Stimulated activated CD8-positive, alpha-beta memory T cell treated with anti-CD3 and anti-CD28 coated beads, Interleukin-12 subunit alpha, Interleukin-12 subunit beta, amount 100 ng/mL, for 1 hour (primary cell): ENCODE measurements at regions not wholly inside any gene's neighbourhood (a gene's known extent, or its start where the extent isn't known, plus 50 kb on each side); places are given as distances from the start of the nearest gene placed in this dataset.

Experiments
- DNase-seq: peaks from one replicate; pipeline ENCODE4 v3.0.0-alpha.2; 2020; ENCODE audit warnings: low read depth

GRCh38 chr2:146130290-146130689, 1610.4 kb upstream of the ZEB2 start:
- no peak for DNase-seq

- DNase-seq = no peak
Measured at GRCh38 chr2:146129231-146129630, 1609.3 kb upstream of the ZEB2 start.

- no peak for DNase-seq
Measured at GRCh38 chr2:146128216-146128615, 1608.3 kb upstream of the ZEB2 start.

- no peak for DNase-seq
Measured at GRCh38 chr2:146125551-146125950, 1605.6 kb upstream of the ZEB2 start.

- DNase-seq = no peak
Measured at GRCh38 chr2:146124741-146125140, 1604.8 kb upstream of the ZEB2 start.

- no peak for DNase-seq
Measured at GRCh38 chr2:146123714-146124113, 1603.8 kb upstream of the ZEB2 start.

- no peak for DNase-seq
Measured at GRCh38 chr2:146123256-146123655, 1603.3 kb upstream of the ZEB2 start.

- DNase-seq = no peak
Measured at GRCh38 chr2:146119586-146119985, 1599.7 kb upstream of the ZEB2 start.

GRCh38 chr2:146108993-146109392, 1589.1 kb upstream of the ZEB2 start:
- no peak for DNase-seq

GRCh38 chr2:146094185-146094584, 1574.3 kb upstream of the ZEB2 start:
- DNase-seq = no peak

GRCh38 chr2:146081459-146081858, 1561.5 kb upstream of the ZEB2 start:
- no peak for DNase-seq

- no peak for DNase-seq
Measured at GRCh38 chr2:146080925-146081324, 1561.0 kb upstream of the ZEB2 start.

- no peak for DNase-seq
Measured at GRCh38 chr2:146079216-146079615, 1559.3 kb upstream of the ZEB2 start.

- DNase-seq = no peak
Measured at GRCh38 chr2:146077156-146077555, 1557.2 kb upstream of the ZEB2 start.

GRCh38 chr2:146068051-146068450, 1548.1 kb upstream of the ZEB2 start:
- DNase-seq = no peak

- DNase-seq = no peak
Measured at GRCh38 chr2:146048141-146048540, 1528.2 kb upstream of the ZEB2 start.

- no peak for DNase-seq
Measured at GRCh38 chr2:146041274-146041910, 1521.5 kb upstream of the ZEB2 start.

- no peak for DNase-seq
Measured at GRCh38 chr2:146040051-146040450, 1520.1 kb upstream of the ZEB2 start.

- no peak for DNase-seq
Measured at GRCh38 chr2:146038014-146038413, 1518.1 kb upstream of the ZEB2 start.

- DNase-seq = no peak
Measured at GRCh38 chr2:146037334-146037870, 1517.5 kb upstream of the ZEB2 start.

- DNase-seq = no peak
Measured at GRCh38 chr2:146031158-146031557, 1511.2 kb upstream of the ZEB2 start.

- DNase-seq = no peak
Measured at GRCh38 chr2:146027156-146027555, 1507.2 kb upstream of the ZEB2 start.

GRCh38 chr2:146025519-146025918, 1505.6 kb upstream of the ZEB2 start:
- DNase-seq = no peak

GRCh38 chr2:146024212-146024743, 1504.4 kb upstream of the ZEB2 start:
- no peak for DNase-seq
